Colon (tissue), 2 donors: ENCODE measurements at regions not wholly inside any gene's neighbourhood (a gene's known extent, or its start where the extent isn't known, plus 50 kb on each side); places are given as distances from the start of the nearest gene placed in this dataset.
"Not testable (repeated sequence)": the region's sequence is repeated elsewhere in the genome, so short reads cannot be mapped to it uniquely, and the experiment has no call there.

Source experiments
- FAIRE-seq: peaks from 2 replicates; lab custom pipeline; 2012; peaks lifted over from hg19 to GRCh38; lab: Jason Lieb, UNC
- donor health status: control.
- donor health status: control.

GRCh38 chr2:13699939-13700338, 932.6 kb upstream of the LRATD1 start:
- not testable (repeated sequence) for FAIRE-seq

GRCh38 chr2:13711154-13711553, 921.4 kb upstream of the LRATD1 start:
- FAIRE-seq: no peak

- FAIRE-seq: no peak
Measured at GRCh38 chr2:13714466-13714865, 918.1 kb upstream of the LRATD1 start.

- FAIRE-seq: no peak
Measured at GRCh38 chr2:13725945-13726344, 906.6 kb upstream of the LRATD1 start.

GRCh38 chr2:13745330-13745729, 887.2 kb upstream of the LRATD1 start:
- no peak for FAIRE-seq

GRCh38 chr2:13751955-13752354, 880.6 kb upstream of the LRATD1 start:
- FAIRE-seq: no peak

GRCh38 chr2:13758412-13758811, 874.1 kb upstream of the LRATD1 start:
- FAIRE-seq: no peak

- no peak for FAIRE-seq
Measured at GRCh38 chr2:13768274-13768673, 864.2 kb upstream of the LRATD1 start.

GRCh38 chr2:13770279-13770678, 862.2 kb upstream of the LRATD1 start:
- FAIRE-seq: no peak

GRCh38 chr2:13779996-13780395, 852.5 kb upstream of the LRATD1 start:
- FAIRE-seq: no peak

- FAIRE-seq: no peak
Measured at GRCh38 chr2:13791019-13791547, 841.4 kb upstream of the LRATD1 start.

GRCh38 chr2:13806539-13806938, 826.0 kb upstream of the LRATD1 start:
- FAIRE-seq: no peak

- no peak for FAIRE-seq
Measured at GRCh38 chr2:13813236-13813635, 819.3 kb upstream of the LRATD1 start.

- FAIRE-seq: no peak
Measured at GRCh38 chr2:13818002-13818401, 814.5 kb upstream of the LRATD1 start.

GRCh38 chr2:13819896-13820295, 812.6 kb upstream of the LRATD1 start:
- no peak for FAIRE-seq

- FAIRE-seq: no peak
Measured at GRCh38 chr2:13821255-13821880, 811.1 kb upstream of the LRATD1 start.

- no peak for FAIRE-seq
Measured at GRCh38 chr2:13822365-13822764, 810.2 kb upstream of the LRATD1 start.

- no peak for FAIRE-seq
Measured at GRCh38 chr2:13826314-13826853, 806.1 kb upstream of the LRATD1 start.

GRCh38 chr2:13858626-13859025, 773.9 kb upstream of the LRATD1 start:
- no peak for FAIRE-seq

- FAIRE-seq: not testable (repeated sequence)
Measured at GRCh38 chr2:13868275-13868674, 764.2 kb upstream of the LRATD1 start.

GRCh38 chr2:13876491-13877037, 756.0 kb upstream of the LRATD1 start:
- no peak for FAIRE-seq

GRCh38 chr2:13877571-13877970, 754.9 kb upstream of the LRATD1 start:
- no peak for FAIRE-seq

GRCh38 chr2:13884291-13884976, 748.1 kb upstream of the LRATD1 start:
- FAIRE-seq: no peak
